ENCODE measurements at regions not wholly inside any gene's neighbourhood (a gene's known extent, or its start where the extent isn't known, plus 50 kb on each side); places are given as distances from the start of the nearest gene placed in this dataset.

DNA sequence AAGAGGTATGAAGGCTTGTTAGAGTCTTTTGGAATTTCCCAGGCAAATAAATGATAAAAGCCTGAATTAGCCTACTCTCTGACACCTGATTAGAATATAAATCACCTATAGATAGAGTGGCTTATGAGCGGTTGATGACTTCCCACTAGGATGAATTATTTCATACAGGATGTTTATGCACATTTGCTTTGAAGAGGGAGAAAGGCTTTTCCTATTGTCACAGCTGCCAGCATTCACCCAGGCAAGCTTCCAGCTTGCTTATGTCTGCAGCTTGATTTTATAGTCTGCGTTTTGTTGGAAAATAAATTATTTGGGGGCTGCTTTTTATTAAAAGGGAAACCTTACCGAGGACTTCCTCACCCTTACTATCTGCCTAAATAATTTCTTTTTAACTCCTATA is 51.3 kb upstream of the EIF2S2 start:
- DNase-seq = no peak

DNA sequence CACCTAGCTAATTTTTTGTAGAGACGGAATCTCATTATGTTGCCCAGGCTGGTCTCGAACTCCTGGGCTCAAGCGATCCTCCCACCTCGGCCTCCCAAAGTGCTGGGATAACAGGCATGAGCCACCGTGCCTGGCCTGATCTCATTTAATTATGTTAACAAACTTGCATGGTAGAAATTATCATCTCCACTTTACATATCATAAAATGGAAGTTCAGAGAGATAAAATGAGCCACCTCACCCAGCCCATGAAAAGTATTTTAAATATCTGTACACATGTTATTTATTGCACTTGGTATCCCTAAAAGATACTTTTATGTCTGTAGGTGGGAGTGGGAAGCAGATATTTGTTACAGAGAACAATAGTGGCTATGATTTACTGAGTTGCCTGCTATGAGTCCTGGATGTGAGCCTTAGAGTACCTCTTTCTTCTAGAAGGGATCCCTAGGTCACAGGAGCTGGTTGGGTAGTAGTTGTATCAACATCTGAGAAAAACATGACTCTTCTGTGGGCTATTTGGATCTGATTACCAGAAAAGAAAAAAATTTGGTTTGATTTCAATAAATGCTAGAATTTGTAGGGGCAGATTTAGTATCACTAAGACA is 52.4 kb upstream of the EIF2S2 start:
- DNase-seq = no peak

DNA sequence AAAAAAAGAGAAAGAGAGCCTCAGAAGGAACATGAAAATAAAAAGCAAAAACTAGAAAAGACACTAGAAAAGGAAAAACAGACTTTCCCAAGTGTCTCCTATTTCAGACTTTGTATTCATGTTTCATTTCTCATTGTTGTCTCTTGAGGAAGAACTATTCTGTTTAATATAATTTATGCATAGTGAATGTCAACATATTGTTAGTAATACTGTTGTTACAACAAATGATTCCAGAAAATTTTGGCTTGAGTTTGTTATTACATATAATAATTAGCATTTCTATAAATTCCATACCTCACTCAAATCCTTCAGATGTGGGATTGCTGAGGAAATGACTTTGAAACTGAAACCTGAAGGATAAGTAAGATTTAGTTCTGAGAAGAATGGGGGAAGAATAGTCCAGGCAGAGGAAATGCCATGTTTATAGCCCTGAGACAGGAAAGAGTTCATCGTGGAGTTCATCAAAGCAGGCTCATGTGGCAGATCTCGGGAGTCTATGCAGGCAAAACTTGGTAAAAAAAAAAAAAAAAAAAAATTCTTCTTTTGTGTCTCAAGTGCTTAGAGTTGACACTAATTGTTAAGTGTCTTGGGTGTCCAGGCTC is 53.1 kb upstream of the EIF2S2 start:
- no peak for DNase-seq

DNA sequence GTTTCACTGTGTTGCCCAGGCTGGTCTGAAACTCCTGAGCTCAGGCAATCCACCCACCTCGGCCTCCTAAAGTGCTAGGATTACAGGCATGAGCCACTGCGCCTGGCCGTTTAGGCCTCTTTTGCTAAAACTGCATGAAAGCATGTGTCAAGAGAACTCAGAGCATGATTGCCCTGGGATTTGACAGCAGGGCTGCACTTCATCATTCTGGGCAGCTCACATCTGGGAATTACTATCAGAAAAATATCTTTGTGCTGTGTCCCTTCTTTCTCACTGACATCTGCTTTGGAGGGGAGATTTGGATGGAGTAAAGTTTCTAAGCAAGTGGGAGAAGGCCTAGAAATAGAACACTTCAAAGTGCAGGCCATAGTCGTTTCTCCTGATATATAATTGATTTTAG is 59.6 kb upstream of the EIF2S2 start:
- no peak for DNase-seq

DNA sequence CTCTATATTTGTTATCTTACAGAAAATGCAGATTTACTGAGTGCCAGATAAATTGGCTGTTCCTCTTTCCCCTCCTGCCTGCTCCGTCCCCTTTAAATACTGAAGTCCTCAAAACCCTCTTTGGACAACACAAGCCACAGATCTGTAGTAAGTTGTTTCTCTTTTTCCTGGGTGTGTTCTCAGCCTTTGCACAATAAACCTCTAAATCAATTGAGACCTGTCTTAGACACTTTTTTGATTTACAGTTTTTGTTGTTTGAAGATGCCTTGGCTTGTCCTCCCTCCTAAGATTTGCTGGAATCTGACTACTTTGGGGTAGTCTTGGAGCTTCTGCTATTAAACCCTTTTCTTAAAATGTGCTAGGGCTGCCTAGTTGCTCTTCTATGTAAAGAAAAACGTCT is 60.9 kb upstream of the EIF2S2 start:
- DNase-seq = no peak

DNA sequence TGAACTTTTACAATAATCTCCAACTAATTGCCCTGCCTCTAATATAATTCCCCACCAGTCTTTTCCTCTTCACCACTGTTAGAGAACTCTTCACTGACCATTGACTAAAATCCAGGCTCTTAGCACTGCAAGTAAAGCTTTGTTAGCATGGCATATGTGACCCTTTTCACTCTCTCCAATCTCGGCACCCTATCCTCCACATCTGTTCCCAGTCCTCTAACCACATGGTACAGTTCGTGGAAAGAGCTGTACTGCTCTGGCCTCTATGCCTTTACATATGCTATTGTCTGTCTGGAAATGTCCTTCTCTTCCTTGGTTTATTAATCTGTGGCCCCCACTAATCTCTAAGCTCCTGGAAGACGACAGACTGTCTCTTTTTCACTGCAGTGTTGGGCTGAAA is 63.0 kb upstream of the EIF2S2 start:
- no peak for DNase-seq

DNA sequence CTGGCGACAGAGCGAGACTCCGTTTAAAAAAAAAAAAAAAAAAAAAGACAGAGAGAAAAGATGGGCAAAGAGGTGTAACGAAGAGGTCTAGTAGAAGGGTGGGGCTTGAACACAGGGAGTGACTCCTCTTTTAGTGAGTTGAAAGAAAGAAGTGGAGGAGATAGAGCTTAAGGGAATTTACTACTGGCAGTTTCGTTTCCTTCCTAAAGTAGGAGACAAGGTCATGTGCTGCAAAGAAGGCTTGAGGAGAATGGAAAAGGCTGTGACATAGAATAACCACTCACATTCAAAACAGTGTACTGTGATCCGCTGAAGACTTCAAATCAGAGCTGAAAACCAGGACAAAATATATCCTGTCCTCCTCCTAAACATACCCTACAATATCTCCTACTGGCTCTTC is 63.8 kb upstream of the EIF2S2 start:
- DNase-seq = no peak

DNA sequence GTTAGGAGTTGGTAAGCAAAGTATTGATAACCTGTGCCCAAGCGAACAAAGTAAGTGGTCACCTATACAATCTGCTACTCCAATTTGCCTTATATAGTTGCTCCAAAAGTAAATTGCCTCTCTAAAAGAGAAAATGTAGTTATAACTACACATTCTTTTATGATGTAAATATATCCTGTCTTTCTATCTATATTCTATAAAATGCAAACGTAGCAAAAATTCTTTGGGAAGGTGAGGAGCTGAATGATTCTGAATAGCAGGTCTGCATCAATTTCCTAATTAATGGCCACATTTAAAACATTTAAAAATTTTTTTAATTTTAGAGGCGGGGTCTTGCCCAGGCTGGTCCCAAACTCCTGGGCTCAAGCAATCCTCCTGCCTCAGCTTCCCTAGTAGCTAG is 64.2 kb upstream of the ASIP start:
- no peak for DNase-seq

DNA sequence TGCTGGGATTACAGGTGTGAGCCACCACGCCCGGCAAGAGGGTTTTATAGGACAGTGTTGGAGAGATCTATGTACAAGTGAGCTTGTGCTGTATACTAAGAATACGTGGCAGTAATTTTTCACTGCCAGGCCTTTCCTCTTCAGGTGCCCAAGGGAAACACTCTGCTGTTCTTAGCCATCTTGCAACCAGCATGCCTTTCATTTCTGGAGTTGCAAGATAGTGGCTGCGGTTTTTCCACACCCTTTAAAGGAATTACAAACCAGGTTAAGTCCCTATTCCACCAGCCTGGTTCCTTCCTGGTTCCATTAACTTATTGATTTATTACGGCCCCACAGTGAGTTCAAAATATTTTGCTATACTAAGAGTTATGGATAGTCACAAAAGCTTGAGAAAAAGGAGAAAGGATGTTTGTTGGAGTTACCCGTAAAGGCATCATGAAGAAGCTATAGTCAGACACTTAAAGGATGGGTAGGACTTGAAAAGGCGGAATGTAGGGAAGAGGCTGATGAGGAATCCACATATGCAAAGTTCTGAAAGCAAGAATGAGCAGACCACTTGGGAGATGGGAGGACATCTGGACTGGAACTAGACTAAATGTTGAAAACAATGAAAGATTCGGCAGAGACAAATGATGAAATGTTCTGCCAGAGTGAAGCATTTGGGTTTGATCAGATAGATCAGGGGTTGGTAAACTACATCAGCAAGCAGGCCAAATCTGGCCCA is 61.4 kb upstream of the ASIP start:
- no peak for DNase-seq

DNA sequence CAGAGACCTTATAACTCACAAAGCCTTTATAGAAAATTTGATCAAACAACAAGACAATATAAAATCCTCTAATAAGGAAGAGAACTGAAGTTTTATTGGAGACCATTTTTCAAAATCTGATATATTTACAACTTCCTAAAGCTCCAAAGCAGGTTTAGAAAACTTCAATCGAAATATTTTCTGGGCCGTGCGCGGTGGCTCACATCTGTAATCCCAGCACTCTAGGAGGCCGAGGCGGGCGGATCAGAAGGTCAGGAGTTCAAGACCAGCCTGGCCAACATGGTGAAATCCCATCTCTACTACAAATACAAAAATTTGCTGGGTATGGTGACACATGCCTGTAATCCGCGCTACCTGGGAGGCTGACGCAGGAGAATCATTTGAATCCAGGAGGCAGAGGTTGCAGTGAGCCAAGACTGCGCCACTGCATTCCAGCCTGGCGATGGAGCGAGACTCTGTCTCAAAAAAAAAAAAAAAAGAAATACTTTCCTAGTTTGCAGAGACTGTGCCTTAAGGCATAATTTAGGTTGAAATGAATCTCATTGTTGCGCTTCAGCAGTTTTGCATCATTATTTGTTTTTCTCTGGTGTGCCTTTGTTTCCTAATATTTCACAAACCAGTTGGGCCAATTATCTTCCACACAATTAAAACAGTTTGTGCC is 60.6 kb upstream of the ASIP start:
- no peak for DNase-seq

DNA sequence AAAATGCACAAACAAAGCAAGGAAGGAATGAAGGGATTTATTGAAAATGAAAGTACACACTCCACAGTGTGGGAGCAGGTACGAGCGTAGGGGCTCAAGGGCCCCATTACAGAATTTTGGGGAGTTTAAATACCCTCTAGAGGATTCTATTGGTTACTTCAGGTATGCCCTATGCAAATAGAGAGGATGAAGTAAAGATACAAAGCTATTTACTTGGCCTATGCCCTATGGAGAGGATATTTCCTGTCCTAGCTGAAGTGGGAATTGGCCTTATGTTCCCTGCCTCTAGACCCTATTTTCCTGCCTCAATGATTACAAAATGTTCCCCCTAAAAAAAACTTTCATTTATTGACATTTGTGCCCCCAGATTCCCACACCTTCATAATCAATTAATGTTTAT is 59.7 kb upstream of the ASIP start:
- DNase-seq = no peak

DNA sequence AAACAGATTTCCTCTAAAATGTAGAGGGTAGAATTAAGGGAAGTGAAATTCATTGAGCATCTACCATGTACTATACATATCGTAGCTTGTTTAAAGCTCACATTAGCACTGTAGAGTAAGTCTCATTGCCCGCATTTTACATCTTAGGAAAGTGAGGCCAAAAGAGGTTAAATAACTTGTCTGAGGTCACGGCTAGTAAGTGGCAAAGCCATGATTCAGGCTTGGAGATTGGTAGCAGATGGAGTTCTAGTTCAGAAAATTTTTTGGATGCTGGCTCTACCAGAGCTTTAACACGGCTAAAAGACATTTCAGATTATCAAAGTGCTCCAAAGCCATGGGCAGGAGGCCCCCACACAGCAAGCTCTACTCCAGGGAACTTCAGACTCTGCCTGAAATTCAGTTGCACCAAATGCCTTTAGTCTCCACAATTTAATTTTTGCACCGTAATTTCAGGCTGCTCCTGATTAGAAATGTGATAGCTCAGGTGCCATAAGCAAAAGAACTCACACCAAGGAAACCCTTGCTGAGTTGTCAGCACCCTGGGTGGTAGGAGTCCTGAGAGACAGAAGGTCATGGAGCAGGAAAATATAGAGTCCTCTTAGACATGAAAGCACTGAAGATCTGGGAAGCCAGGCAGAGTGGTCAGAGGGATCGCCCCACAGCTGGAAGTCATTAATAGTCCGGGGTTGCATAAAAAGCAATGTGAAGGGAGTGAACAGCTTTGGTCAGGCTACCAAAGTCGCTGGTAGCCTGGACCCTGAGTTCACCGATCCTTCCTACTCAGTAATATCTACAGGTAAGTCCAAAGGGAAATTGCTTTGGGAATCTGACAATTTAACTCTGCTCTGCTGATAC is 55.2 kb upstream of the ASIP start:
- DNase-seq = no peak

DNA sequence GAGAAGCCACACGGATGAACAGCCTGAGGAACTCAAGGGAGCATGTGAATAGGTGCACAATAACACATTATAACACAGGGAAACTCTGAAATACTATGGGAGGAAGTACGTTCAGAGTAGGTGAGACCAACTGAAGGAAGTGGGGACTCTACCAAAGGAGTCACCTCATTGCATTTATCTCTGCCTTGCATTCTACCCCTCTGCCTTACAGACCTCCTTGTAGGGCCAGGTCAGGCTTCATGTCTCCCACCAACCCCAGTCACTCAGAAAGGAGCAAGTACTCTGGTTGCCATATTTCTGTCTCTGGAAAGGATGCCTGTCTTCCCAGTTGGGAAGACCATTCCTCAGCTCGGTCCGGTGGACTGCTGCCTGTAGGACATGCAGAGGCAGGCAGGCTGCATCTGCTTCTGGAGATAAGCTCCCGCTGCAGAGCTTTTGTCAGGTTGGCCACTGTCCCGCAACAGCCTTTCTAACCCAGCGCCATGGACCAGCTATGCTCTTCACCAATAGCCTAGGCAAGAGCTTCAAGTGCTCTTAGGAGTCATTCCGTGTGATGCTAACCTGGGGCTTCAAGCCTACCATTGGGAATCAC is 51.6 kb upstream of the ASIP start:
- DNase-seq = no peak

DNA sequence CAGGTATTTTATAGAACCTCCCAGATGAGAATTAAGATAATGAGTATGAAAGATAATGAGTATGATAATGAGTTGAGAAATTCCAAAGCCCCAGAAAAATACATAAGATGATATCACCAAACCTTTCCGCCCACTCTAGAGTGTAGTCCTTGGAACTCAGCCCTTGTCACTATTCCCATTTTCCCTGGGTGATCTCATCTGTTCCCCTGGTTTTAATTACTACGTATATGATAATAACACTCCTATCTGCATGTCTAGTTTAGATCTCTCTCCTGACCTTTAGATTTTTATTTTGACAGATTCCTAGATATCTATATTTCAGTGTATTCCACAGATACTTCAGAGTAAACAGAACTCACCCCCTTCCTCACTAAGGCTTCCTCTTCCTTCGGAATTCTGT is 51.0 kb upstream of the ASIP start:
- DNase-seq = no peak

DNA sequence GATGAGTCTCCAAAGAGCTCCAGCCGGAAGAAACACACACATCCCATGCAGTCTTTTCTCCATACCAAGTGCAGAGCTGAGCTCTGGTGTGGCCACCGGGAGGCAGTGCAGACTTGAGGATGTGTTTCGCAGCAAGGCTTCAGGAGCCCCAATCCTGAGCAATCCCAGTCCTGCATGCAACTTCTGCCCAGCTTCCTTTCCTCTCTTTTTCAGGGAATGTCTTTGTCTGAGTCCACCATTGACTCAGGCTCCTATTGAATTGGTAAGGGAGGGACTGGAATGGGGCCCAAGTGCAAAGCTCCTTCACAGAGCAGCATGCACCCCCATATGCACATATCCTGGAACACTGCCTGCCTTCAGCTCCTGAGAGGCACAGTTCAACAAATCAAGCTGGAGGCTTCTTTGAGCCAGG is 50.5 kb upstream of the ASIP start:
- peak; percentile 22 for DNase-seq
